ENCODE measurements at regions not wholly inside any gene's neighbourhood (a gene's known extent, or its start where the extent isn't known, plus 50 kb on each side); places are given as distances from the start of the nearest gene placed in this dataset.

DNA sequence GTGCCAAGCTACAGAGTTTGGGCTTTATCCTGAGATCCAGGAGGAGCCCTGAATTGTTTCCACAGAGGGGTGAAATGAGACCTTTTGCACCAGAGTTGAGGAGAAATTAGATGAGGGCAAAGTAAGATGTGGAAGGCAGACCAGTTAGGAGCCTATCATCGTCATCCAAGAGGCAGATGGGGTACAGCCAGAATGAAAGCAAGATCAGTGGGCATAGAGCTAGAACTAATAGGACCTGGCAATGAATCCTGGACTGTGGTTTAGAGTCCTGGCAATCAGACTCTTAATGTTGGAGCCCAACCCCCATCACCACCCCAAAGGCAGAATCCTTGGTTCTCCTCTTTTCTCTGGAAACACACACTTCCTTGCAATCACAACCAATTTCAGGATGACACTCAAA lies 166.6 kb upstream of the HMGA2 start:
- TF ChIP-seq RAD21 (IDR thresholded peaks at IDR 0.05) (no peak), ATF3 (IDR thresholded peaks at IDR 0.05) (no peak), CTCF (IDR thresholded peaks at IDR 0.05; ENCODE audit: low read depth, low read length, missing input control) (no peak), SP1 (IDR thresholded peaks at IDR 0.05) (no peak)

All from liver (tissue), 3 donors.